Endothelial cell of umbilical vein (primary cell): ENCODE measurements at regions not wholly inside any gene's neighbourhood (a gene's known extent, or its start where the extent isn't known, plus 50 kb on each side); places are given as distances from the start of the nearest gene placed in this dataset.

Experiments used
- BruUV-seq: library from RNA; stranded (reverse); fragments of 400-500 nt; replicated peaks from 2 replicates; lab custom pipeline; 2021; lab: Mats Ljungman, UMichigan
- CTCF ChIA-PET: fragments of 300-600, 350-600 bp; sonication (Branson Sonifier 250); formaldehyde crosslinking; loops from one replicate; lab custom pipeline; 2021; ENCODE audit warnings: antibody characterized with exemption, inconsistent platforms; lab: Charles Lee
- POLR2A ChIA-PET: fragments of 300-600, 350-600 bp; sonication (Branson Sonifier 250); formaldehyde crosslinking; loops from one replicate; lab custom pipeline; 2021; ENCODE audit warnings: antibody characterized with exemption, inconsistent platforms; lab: Charles Lee
- DNase-seq: peaks from one replicate; pipeline ENCODE4 v3.0.0-alpha.2; 2011; ENCODE audit warnings: low read depth, low spot score
- FAIRE-seq: peaks from 2 replicates; lab custom pipeline; 2011; peaks lifted over from hg19 to GRCh38; lab: Jason Lieb, UNC
- H2AFZ ChIP-seq: 2 replicates; pipeline ENCODE4 v1.6.0; 2012; ENCODE audit warnings: low read depth, low read length, control low read depth, inconsistent platforms
- H3K27ac ChIP-seq: 2 replicates; pipeline ENCODE4 v1.5.1; 2011; ENCODE audit warnings: low read depth, mild to moderate bottlenecking, control low read depth, low read length, moderate library complexity; ENCODE audit not compliant: insufficient read depth
- H3K27me3 ChIP-seq, 2 experiments: 2 replicates each; pipeline versions ENCODE4 v1.6.0 to v1.6.1; 2011; ENCODE audit warnings: low read length in 2 of 2, mixed read lengths in 1 of 2; ENCODE audit not compliant: control insufficient read depth in 2 of 2, insufficient read depth in 2 of 2
- H3K36me3 ChIP-seq, 2 experiments: 2 replicates in 1 of 2; 3 replicates in 1 of 2; pipeline ENCODE4 v1.5.1; 2011; ENCODE audit warnings: low read length in 2 of 2, mild to moderate bottlenecking in 1 of 2, moderate library complexity in 1 of 2; ENCODE audit not compliant: control insufficient read depth in 2 of 2, insufficient read depth in 2 of 2; ENCODE audit errors: extremely low read depth in 1 of 2
- H3K4me1 ChIP-seq: 3 replicates; pipeline ENCODE4 v1.5.1; 2011; ENCODE audit warnings: mild to moderate bottlenecking, low read length; ENCODE audit not compliant: control insufficient read depth, insufficient read depth; ENCODE audit errors: extremely low read depth
- H3K4me2 ChIP-seq: 2 replicates; pipeline ENCODE4 v1.6.1; 2011; ENCODE audit warnings: low read length, control low read depth, mixed read lengths; ENCODE audit not compliant: insufficient read depth
- H3K4me3 ChIP-seq, 3 experiments: fragments of 200-600 bp in 1 of 3; sonication (generic), shearing (Covaris generic) in 1 of 3; replicated peaks in 1 of 3; 2 replicates each; pipeline ENCODE4 v1.5.1; 2011 to 2016; ENCODE audit warnings: control low read depth in 3 of 3, low read length in 3 of 3, mild to moderate bottlenecking in 2 of 3, inconsistent platforms in 1 of 3, low read depth in 1 of 3, moderate library complexity in 1 of 3; ENCODE audit not compliant: insufficient read depth in 1 of 3
- H3K79me2 ChIP-seq: 2 replicates; pipeline ENCODE4 v1.6.0; 2012; ENCODE audit warnings: low read length, inconsistent platforms; ENCODE audit not compliant: control insufficient read depth, insufficient read depth
- H3K9ac ChIP-seq: replicated peaks from 2 replicates; pipeline ENCODE3; 2011; ENCODE audit warnings: low read length, control low read depth; ENCODE audit not compliant: insufficient read depth; ENCODE audit errors: extremely low read depth
- H3K9me1 ChIP-seq: replicated peaks from 3 replicates; pipeline ENCODE4 v1.6.0; 2011; ENCODE audit warnings: mild to moderate bottlenecking, low read length; ENCODE audit not compliant: control insufficient read depth, insufficient read depth; ENCODE audit errors: extremely low read depth
- H3K9me3 ChIP-seq: replicated peaks from 2 replicates; pipeline ENCODE4 v1.5.1; 2012; ENCODE audit warnings: low read length, inconsistent platforms; ENCODE audit not compliant: control insufficient read depth, insufficient read depth
- H4K20me1 ChIP-seq: replicated peaks from 2 replicates; pipeline ENCODE3; 2011; ENCODE audit warnings: mild to moderate bottlenecking, low read length; ENCODE audit not compliant: control insufficient read depth, insufficient read depth; ENCODE audit errors: extremely low read depth
- CTCF ChIP-seq, 2 donors: IDR thresholded peaks; 1 replicate in 1 of 2; 2 replicates in 1 of 2; pipeline ENCODE4 v1.5.1; 2011; ENCODE audit warnings: low read length in 2 of 2, mild to moderate bottlenecking in 2 of 2, moderate library complexity in 2 of 2, control low read depth in 1 of 2, inconsistent platforms in 1 of 2, low read depth in 1 of 2; ENCODE audit not compliant: insufficient read depth in 1 of 2; ENCODE audit errors: extremely low read depth in 1 of 2
- EZH2 ChIP-seq: IDR thresholded peaks from 2 replicates; pipeline ENCODE4 v1.6.1; 2012; ENCODE audit warnings: borderline replicate concordance, low read depth, mild to moderate bottlenecking, moderate library complexity, low read length, inconsistent platforms; ENCODE audit not compliant: severe bottlenecking
- FOS ChIP-seq: IDR thresholded peaks from 2 replicates; pipeline ENCODE4 v1.6.1; 2011; ENCODE audit warnings: mild to moderate bottlenecking, low read length, moderate library complexity, borderline replicate concordance; ENCODE audit not compliant: insufficient read depth
- GATA2 ChIP-seq: IDR thresholded peaks from 2 replicates; pipeline ENCODE4 v1.7.0; 2011; ENCODE audit warnings: low read depth, mild to moderate bottlenecking, moderate library complexity, mixed read lengths, low read length; ENCODE audit not compliant: insufficient read length, insufficient read depth
- JUN ChIP-seq: IDR thresholded peaks from 2 replicates; pipeline ENCODE4 v1.6.1; 2011; ENCODE audit warnings: borderline replicate concordance, low read depth; ENCODE audit not compliant: insufficient read length, insufficient read depth
- MAX ChIP-seq: IDR thresholded peaks from 2 replicates; pipeline ENCODE4 v1.6.1; 2011; ENCODE audit not compliant: insufficient read depth, insufficient read length
- MYC ChIP-seq: IDR thresholded peaks from one replicate; pipeline ENCODE4 v1.6.1; 2011; ENCODE audit warnings: mild to moderate bottlenecking, low read depth, low read length
- POLR2A ChIP-seq: IDR thresholded peaks from 2 replicates; pipeline ENCODE4 v1.6.1; 2012; ENCODE audit warnings: low read depth, mild to moderate bottlenecking, control low read depth, low read length
- POLR2AphosphoS5 ChIP-seq: IDR thresholded peaks from 2 replicates; pipeline ENCODE4 v1.6.1; 2012; ENCODE audit warnings: low read depth, mild to moderate bottlenecking, control low read depth, low read length, moderate library complexity; ENCODE audit not compliant: insufficient read depth
- dilution Hi-C: fragments of 300-500 bp; cut with MboI; formaldehyde crosslinking; loops from one replicate; pipeline ENCODE4 v1.15.0; 2019; ENCODE audit warnings: low sequenced_read_pairs; ENCODE audit not compliant: extremely low pct_ligation_motif_present
- intact Hi-C: fragments of 100-400 bp; cut with micrococcal nuclease; formaldehyde crosslinking; loops from one replicate; pipeline ENCODE4 v1.10.0; 2022

GRCh38 chr9:82281066-82281465 is 292.5 kb downstream of the SPATA31D1 start:
- POLR2A ChIA-PET, result no interaction called here
- dilution Hi-C loops (no loop called here), intact Hi-C loops (no loop called here)
- no peak overlapping the region for H3K27ac ChIP-seq
- no peaks in the 10 kb centered on the region for H3K36me3 ChIP-seq
- CTCF ChIA-PET, result no interaction called here
- no peaks in the 10 kb centered on the region for H3K9me3 ChIP-seq
- H3K4me2 ChIP-seq, result no peak overlapping the region
- FAIRE-seq (no peak), DNase-seq (no peak)
- H3K4me3 ChIP-seq, result no peak overlapping the region
- TF ChIP-seq JUN (no peak), POLR2AphosphoS5 (no peak), CTCF (IDR thresholded peaks at IDR 0.05; ENCODE audit: extremely low read depth in 1 of 2, insufficient read depth in 1 of 2, low read depth in 1 of 2, low read length in 2 of 2) (no peak), MYC (no peak), FOS (no peak), GATA2 (no peak), MAX (no peak), EZH2 (no peak), POLR2A (no peak)
- no peaks in the 10 kb centered on the region for H3K4me1 ChIP-seq
- H2AFZ ChIP-seq, result no peak overlapping the region
- H3K9me1 ChIP-seq, result no peaks in the 10 kb centered on the region
- no peak overlapping the region for H3K9ac ChIP-seq
- BruUV-seq, result no TSS peak
- H4K20me1 ChIP-seq, result no peaks in the 10 kb centered on the region
- H3K27me3 ChIP-seq, result no peaks in the 10 kb centered on the region
- H3K79me2 ChIP-seq, result no peaks in the 10 kb centered on the region
